ENCODE measurements at regions not wholly inside any gene's neighbourhood (a gene's known extent, or its start where the extent isn't known, plus 50 kb on each side); places are given as distances from the start of the nearest gene placed in this dataset.

- TF ChIP-seq CTCF (IDR thresholded peaks at IDR 0.05) (no peak), POLR2A (IDR thresholded peaks at IDR 0.05) (no peak)
Measured at GRCh38 chr6:43837507-43837906, 67.5 kb downstream of the VEGFA start.
